ENCODE measurements at regions not wholly inside any gene's neighbourhood (a gene's known extent, or its start where the extent isn't known, plus 50 kb on each side); places are given as distances from the start of the nearest gene placed in this dataset.

DNA sequence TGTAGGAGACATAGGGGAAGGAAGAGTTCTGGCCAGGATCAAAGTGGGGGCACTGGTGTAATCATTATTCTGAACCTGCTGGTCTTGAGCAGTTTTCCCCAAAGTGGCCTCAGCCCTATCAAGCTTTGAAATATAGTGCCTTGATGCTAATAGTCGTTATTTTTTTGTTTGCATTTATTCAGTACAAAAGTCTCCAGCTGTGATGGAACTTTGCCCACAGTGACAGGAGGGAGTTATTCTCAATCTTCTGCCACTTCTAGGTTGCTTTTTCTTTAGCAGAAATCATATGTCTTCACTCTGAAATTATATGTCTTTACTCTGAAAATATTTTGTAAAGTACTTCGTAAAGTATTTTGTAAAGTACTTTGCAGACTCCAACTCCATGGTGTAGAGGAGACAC, 93.1 kb downstream of the FAT3 start:
- no peak overlapping the region for H3K27ac ChIP-seq (ENCODE audit: extremely low read depth, low read depth, low read length)
- WGBS (ENCODE audit: insufficient coverage, low coverage, missing lambda C conversion rate), result 0% methylated on average over 2 of the region's 2 CpGs
- H3K4me2 ChIP-seq (ENCODE audit: insufficient read depth, low read length), result no peak overlapping the region
- POLR2A ChIA-PET, result no interaction called here
- in situ Hi-C loops (cut with MboI), result no loop called here
- H3K36me3 ChIP-seq (ENCODE audit: control insufficient read depth, insufficient read depth, low read length), result no peaks in the 10 kb centered on the region
- no peaks in the 10 kb centered on the region for H3K27me3 ChIP-seq (ENCODE audit: control insufficient read depth in 2 of 2, insufficient read depth in 2 of 2, low read length in 2 of 2)
- FAIRE-seq (no peak), ATAC-seq (no peak), DNase-seq (ENCODE audit: extremely low read depth in 1 of 4, low spot score in 3 of 4) (no peak)
- TF ChIP-seq ZNF695 (CRISPR knock-in tag; IDR thresholded peaks at IDR 0.05), result no peak
- TF ChIP-seq ZKSCAN3 (CRISPR knock-in tag; IDR thresholded peaks at IDR 0.05), result no peak
- no peak for TF ChIP-seq PURB (CRISPR knock-in tag; IDR thresholded peaks at IDR 0.05; ENCODE audit: low read depth)
- no peak for TF ChIP-seq LEF1 (IDR thresholded peaks at IDR 0.05)
- no peak for TF ChIP-seq E4F1 (CRISPR knock-in tag; IDR thresholded peaks at IDR 0.05; ENCODE audit: borderline replicate concordance)
- TF ChIP-seq, protein P1, sequence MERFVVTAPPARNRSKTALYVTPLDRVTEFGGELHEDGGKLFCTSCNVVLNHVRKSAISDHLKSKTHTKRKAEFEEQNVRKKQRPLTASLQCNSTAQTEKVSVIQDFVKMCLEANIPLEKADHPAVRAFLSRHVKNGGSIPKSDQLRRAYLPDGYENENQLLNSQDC (CRISPR knock-in tag; IDR thresholded peaks at IDR 0.05), result no peak
- no peak for TF ChIP-seq GTF2F1 (IDR thresholded peaks at IDR 0.05; ENCODE audit: low read depth, low read length)
- no peak for TF ChIP-seq ZNF232 (CRISPR knock-in tag; IDR thresholded peaks at IDR 0.05)
- no peak for TF ChIP-seq PYGO2 (tag; IDR thresholded peaks at IDR 0.05)
- no peak for TF ChIP-seq ZNF707 (CRISPR knock-in tag; conservative IDR thresholded peaks at IDR 0.05)
- TF ChIP-seq C11orf30 (IDR thresholded peaks at IDR 0.05; ENCODE audit: low read depth), result no peak
- TF ChIP-seq, protein P2, sequence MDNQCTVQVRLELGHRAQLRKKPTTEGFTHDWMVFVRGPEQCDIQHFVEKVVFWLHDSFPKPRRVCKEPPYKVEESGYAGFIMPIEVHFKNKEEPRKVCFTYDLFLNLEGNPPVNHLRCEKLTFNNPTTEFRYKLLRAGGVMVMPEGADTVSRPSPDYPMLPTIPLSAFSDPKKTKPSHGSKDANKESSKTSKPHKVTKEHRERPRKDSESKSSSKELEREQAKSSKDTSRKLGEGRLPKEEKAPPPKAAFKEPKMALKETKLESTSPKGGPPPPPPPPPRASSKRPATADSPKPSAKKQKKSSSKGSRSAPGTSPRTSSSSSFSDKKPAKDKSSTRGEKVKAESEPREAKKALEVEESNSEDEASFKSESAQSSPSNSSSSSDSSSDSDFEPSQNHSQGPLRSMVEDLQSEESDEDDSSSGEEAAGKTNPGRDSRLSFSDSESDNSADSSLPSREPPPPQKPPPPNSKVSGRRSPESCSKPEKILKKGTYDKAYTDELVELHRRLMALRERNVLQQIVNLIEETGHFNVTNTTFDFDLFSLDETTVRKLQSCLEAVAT (IDR thresholded peaks at IDR 0.05), result no peak
- no peak for TF ChIP-seq ATF1 (CRISPR knock-in tag; IDR thresholded peaks at IDR 0.05)
- TF ChIP-seq ATF1 (tag; IDR thresholded peaks at IDR 0.05), result no peak
- TF ChIP-seq CREB3L1 (IDR thresholded peaks at IDR 0.05; ENCODE audit: borderline replicate concordance, low read depth), result no peak
- no peak for TF ChIP-seq BRD9 (IDR thresholded peaks at IDR 0.05; ENCODE audit: low read depth, partially characterized antibody)
- TF ChIP-seq BDP1 (IDR thresholded peaks at IDR 0.05; ENCODE audit: insufficient read depth, insufficient read length), result no peak
- TF ChIP-seq TBL1XR1 (IDR thresholded peaks at IDR 0.05; ENCODE audit: low read length in 2 of 2), result no peak
- TF ChIP-seq SAP30 (IDR thresholded peaks at IDR 0.05; ENCODE audit: borderline replicate concordance, insufficient read depth, low read depth, low read length, poor library complexity, severe bottlenecking), result no peak
- no peak for TF ChIP-seq GTF2A2 (tag; IDR thresholded peaks at IDR 0.05)
- no peak for TF ChIP-seq OTX1 (CRISPR knock-in tag; IDR thresholded peaks at IDR 0.05)
- intact Hi-C loops (cut with micrococcal nuclease), result no loop called here
- CTCF ChIA-PET (ENCODE audit: low intra/inter-chr PET ratio), result no interaction called here
- no peaks in the 10 kb centered on the region for H4K20me1 ChIP-seq (replicated peaks; ENCODE audit: control insufficient read depth, insufficient read depth, low read length)
- H3K4me3 ChIP-seq, result no peak overlapping the region
- no peaks in the 10 kb centered on the region for H3K9me3 ChIP-seq (replicated peaks; ENCODE audit: control insufficient read depth, insufficient read depth, low read depth, low read length)
- H3K9ac ChIP-seq (ENCODE audit: insufficient read depth in 1 of 2, low read depth in 2 of 2, low read length in 2 of 2), result no peak overlapping the region
- H3K9me1 ChIP-seq (ENCODE audit: control insufficient read depth, insufficient read depth, low read length), result no peaks in the 10 kb centered on the region
- H3K4me1 ChIP-seq (replicated peaks in 1 of 2; ENCODE audit: control insufficient read depth in 2 of 2, insufficient read depth in 2 of 2, low read length in 2 of 2), result no peaks in the 10 kb centered on the region
- no TSS peak for BruUV-seq (replicated peaks)
- no peak overlapping the region for H2AFZ ChIP-seq (ENCODE audit: low read depth, low read length)
- no peaks in the 10 kb centered on the region for H3K79me2 ChIP-seq (ENCODE audit: control insufficient read depth, insufficient read depth, low read length)

Data from K562 (cell line).